Astrocyte (in vitro differentiated cells and primary cell): ENCODE measurements at regions not wholly inside any gene's neighbourhood (a gene's known extent, or its start where the extent isn't known, plus 50 kb on each side); places are given as distances from the start of the nearest gene placed in this dataset.

Source experiments
- DNase-seq: peaks from one replicate; pipeline ENCODE4 v3.0.0-alpha.2; 2010; ENCODE audit warnings: low read depth
- FAIRE-seq: peaks from 2 replicates; lab custom pipeline; 2011; peaks lifted over from hg19 to GRCh38; lab: Jason Lieb, UNC
- H2AFZ ChIP-seq: 2 replicates; pipeline ENCODE4 v1.6.0; 2012; ENCODE audit warnings: low read depth, low read length, inconsistent platforms
- H3K27ac ChIP-seq: 2 replicates; pipeline ENCODE4 v1.5.1; 2011; ENCODE audit warnings: low read depth, low read length, inconsistent platforms
- H3K27me3 ChIP-seq: 2 replicates; pipeline ENCODE4 v1.6.0; 2011; ENCODE audit warnings: low read length, inconsistent platforms; ENCODE audit not compliant: insufficient read depth
- H3K36me3 ChIP-seq: 2 replicates; pipeline ENCODE4 v1.5.1; 2011; ENCODE audit warnings: low read length, inconsistent platforms; ENCODE audit not compliant: insufficient read depth
- H3K4me1 ChIP-seq: 2 replicates; pipeline ENCODE4 v1.5.1; 2011; ENCODE audit warnings: low read length, inconsistent platforms; ENCODE audit not compliant: insufficient read depth
- H3K4me2 ChIP-seq: 2 replicates; pipeline ENCODE4 v1.6.0; 2012; ENCODE audit warnings: low read length, inconsistent platforms
- H3K4me3 ChIP-seq: 2 replicates; pipeline ENCODE4 v1.5.1; 2011; ENCODE audit warnings: low read depth, mild to moderate bottlenecking, low read length, inconsistent platforms; ENCODE audit not compliant: insufficient read depth
- H3K79me2 ChIP-seq: 2 replicates; pipeline ENCODE4 v1.6.0; 2012; ENCODE audit warnings: mild to moderate bottlenecking, low read length, inconsistent platforms; ENCODE audit not compliant: insufficient read depth
- H3K9ac ChIP-seq: 2 replicates; pipeline ENCODE4 v1.6.0; 2012; ENCODE audit warnings: mild to moderate bottlenecking, low read length, inconsistent platforms
- H3K9me3 ChIP-seq: 2 replicates; pipeline ENCODE4 v1.5.1; 2012; ENCODE audit warnings: low read depth, mild to moderate bottlenecking, low read length, inconsistent platforms; ENCODE audit not compliant: insufficient read depth
- H4K20me1 ChIP-seq: 2 replicates; pipeline ENCODE4 v1.6.0; 2012; ENCODE audit warnings: low read length, inconsistent platforms; ENCODE audit not compliant: insufficient read depth
- H3K27ac Mint-ChIP-seq: one replicate; pipeline ENCODE4 v1.8.0; 2021; ENCODE audit warnings: mild to moderate bottlenecking, mixed read lengths; ENCODE audit not compliant: unreplicated experiment
- H3K27me3 Mint-ChIP-seq: one replicate; pipeline ENCODE4 v1.8.0; 2021; ENCODE audit warnings: low read depth, mixed read lengths; ENCODE audit not compliant: unreplicated experiment
- H3K36me3 Mint-ChIP-seq: one replicate; pipeline ENCODE4 v1.8.0; 2021; ENCODE audit warnings: low read depth, mixed read lengths; ENCODE audit not compliant: unreplicated experiment
- H3K4me1 Mint-ChIP-seq: one replicate; pipeline ENCODE4 v1.8.0; 2021; ENCODE audit warnings: low read depth, mixed read lengths; ENCODE audit not compliant: unreplicated experiment
- H3K4me3 Mint-ChIP-seq: one replicate; pipeline ENCODE4 v1.8.0; 2021; ENCODE audit warnings: mild to moderate bottlenecking, moderate library complexity, mixed read lengths; ENCODE audit not compliant: unreplicated experiment
- H3K9me3 Mint-ChIP-seq: one replicate; pipeline ENCODE4 v1.8.0; 2021; ENCODE audit warnings: mild to moderate bottlenecking, mixed read lengths; ENCODE audit not compliant: unreplicated experiment
- EZH2 ChIP-seq: IDR thresholded peaks from 2 replicates; pipeline ENCODE4 v1.6.1; 2012; ENCODE audit warnings: mild to moderate bottlenecking, low read length, inconsistent platforms; ENCODE audit not compliant: insufficient read depth
- TF ChIP-seq, protein P1 (sequence below): IDR thresholded peaks from 2 replicates; pipeline ENCODE4 v1.5.1; 2011; ENCODE audit warnings: low read depth, mild to moderate bottlenecking, inconsistent platforms, low read length, moderate library complexity; ENCODE audit not compliant: insufficient read depth

DNA sequence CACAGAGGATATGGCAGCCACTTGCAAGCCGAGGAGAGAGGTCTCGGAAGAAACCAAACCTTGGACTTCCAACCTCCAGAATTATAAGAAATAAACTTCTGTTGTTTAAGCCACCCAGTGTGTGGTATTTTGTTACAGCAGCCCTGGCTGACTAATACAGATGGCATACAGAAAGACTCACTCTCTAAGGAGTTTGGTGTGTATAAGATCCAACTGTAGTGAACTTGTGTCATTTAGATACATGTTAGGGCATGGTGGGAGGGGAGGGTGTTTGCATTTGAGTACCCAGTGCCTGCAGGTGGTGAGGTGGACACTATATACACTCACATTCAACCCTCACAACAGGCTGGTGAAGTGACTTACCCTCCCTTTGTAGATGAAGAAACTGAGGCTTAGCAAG is 233.2 kb upstream of the KLF3 start:
- H3K4me1 ChIP-seq: no peaks in the 10 kb centered on the region
- no peak overlapping the region for H3K4me2 ChIP-seq
- no peak overlapping the region for H3K27ac ChIP-seq
- TF ChIP-seq EZH2: no peak
- TF ChIP-seq, protein P1, sequence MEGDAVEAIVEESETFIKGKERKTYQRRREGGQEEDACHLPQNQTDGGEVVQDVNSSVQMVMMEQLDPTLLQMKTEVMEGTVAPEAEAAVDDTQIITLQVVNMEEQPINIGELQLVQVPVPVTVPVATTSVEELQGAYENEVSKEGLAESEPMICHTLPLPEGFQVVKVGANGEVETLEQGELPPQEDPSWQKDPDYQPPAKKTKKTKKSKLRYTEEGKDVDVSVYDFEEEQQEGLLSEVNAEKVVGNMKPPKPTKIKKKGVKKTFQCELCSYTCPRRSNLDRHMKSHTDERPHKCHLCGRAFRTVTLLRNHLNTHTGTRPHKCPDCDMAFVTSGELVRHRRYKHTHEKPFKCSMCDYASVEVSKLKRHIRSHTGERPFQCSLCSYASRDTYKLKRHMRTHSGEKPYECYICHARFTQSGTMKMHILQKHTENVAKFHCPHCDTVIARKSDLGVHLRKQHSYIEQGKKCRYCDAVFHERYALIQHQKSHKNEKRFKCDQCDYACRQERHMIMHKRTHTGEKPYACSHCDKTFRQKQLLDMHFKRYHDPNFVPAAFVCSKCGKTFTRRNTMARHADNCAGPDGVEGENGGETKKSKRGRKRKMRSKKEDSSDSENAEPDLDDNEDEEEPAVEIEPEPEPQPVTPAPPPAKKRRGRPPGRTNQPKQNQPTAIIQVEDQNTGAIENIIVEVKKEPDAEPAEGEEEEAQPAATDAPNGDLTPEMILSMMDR: no peak
- peaks cover 10% of the 10 kb centered on the region for H3K9me3 Mint-ChIP-seq
- H3K4me3 Mint-ChIP-seq: no peak overlapping the region
- H4K20me1 ChIP-seq: no peaks in the 10 kb centered on the region
- H3K27ac Mint-ChIP-seq: no peak overlapping the region
- FAIRE-seq: no peak
- no peaks in the 10 kb centered on the region for H3K36me3 ChIP-seq
- no peaks in the 10 kb centered on the region for H3K36me3 Mint-ChIP-seq
- no peak overlapping the region for H3K4me3 ChIP-seq
- no peak overlapping the region for H2AFZ ChIP-seq
- DNase-seq: no peak
- no peaks in the 10 kb centered on the region for H3K79me2 ChIP-seq
- no peak overlapping the region for H3K9ac ChIP-seq
- peaks cover 1% of the 10 kb centered on the region for H3K27me3 Mint-ChIP-seq
- H3K9me3 ChIP-seq: no peaks in the 10 kb centered on the region
- H3K4me1 Mint-ChIP-seq: no peaks in the 10 kb centered on the region
- H3K27me3 ChIP-seq: peaks cover 2% of the 10 kb centered on the region

DNA sequence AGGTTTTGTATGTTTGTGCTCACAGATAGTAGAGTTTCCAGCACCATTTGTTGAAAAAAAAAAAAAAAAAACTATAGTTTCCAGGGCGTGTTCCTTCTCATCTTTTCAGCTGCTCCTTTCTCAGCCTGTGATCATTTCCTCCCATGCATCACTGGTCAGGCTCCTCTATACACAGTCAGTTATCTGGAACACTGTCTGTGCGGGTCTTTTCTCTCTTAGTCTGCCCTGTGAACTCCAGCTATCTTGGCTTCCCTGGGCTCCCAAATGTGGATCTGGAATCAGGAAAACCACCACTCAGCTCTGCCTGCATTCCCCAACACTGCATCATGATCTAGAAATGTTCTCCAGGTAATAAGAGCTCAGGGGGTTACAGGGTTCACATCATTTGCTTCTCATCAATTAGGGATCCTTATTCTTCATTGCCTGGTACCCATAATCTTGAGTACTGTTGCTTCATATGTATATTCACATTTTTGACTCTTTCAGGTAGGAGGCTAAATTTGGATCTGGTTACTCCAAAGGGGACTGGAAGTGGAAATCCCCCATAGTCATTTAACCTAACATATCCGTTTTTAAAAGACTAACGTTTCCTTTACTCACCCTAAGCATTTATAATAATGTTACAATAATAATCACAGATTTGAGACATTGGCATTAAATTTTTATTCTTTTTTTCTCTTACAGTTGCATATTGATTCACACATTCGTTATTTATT is 221.8 kb upstream of the KLF3 start:
- Histone ChIP-seq H3K4me3 (no peak overlapping the region), H3K9me3 (no peaks in the 10 kb centered on the region), H3K27ac (no peak overlapping the region), H3K79me2 (no peaks in the 10 kb centered on the region), H3K4me2 (no peak overlapping the region), H2AFZ (no peak overlapping the region), H3K4me1 (no peaks in the 10 kb centered on the region), H4K20me1 (no peaks in the 10 kb centered on the region), H3K9ac (no peak overlapping the region), H3K27me3 (no peaks in the 10 kb centered on the region), H3K36me3 (no peaks in the 10 kb centered on the region)
- no peaks in the 10 kb centered on the region for H3K4me1 Mint-ChIP-seq
- no peak overlapping the region for H3K27ac Mint-ChIP-seq
- H3K27me3 Mint-ChIP-seq: peaks cover 3% of the 10 kb centered on the region
- no peak for DNase-seq
- H3K36me3 Mint-ChIP-seq: peaks cover 5% of the 10 kb centered on the region
- H3K9me3 Mint-ChIP-seq: peaks cover 13% of the 10 kb centered on the region
- no peak for FAIRE-seq
- TF ChIP-seq, protein P1: no peak
- no peak for TF ChIP-seq EZH2
- H3K4me3 Mint-ChIP-seq: no peak overlapping the region

DNA sequence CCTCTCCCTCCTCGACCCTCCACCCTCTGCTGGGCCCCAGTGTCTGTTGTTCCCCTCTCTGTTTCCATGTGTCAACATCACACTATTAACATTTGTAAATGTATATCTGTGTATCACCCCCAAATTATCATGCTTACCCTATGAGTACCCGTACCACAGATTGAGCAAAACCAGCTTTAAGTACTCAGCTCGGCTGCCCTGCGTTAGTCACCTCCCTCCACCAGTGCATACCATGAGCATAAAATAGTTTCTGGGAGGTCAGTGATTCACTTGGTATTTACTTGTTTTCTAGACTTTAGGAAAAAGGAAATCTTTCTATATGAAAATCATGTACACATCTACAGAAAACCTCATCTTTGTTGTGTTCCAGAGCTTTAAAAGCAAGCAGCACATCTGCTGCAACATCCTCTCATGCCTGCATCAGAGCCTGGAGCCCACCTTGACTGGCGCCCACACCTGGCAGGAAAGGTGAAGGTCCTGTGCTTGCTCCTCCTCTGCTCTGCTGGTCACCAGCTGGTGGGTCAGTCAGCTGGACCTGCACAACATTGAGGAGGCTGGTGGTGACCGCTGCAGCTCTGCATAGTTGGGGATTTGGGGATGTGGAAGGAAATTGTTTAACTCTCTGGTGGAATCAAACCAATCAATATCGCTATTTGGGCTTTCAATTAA is 214.4 kb upstream of the KLF3 start:
- no peak overlapping the region for H3K4me3 ChIP-seq
- peaks cover 2% of the 10 kb centered on the region for H3K27me3 Mint-ChIP-seq
- H3K4me3 Mint-ChIP-seq: no peak overlapping the region
- no peaks in the 10 kb centered on the region for H3K4me1 Mint-ChIP-seq
- H3K9me3 Mint-ChIP-seq: peaks cover 19% of the 10 kb centered on the region
- H3K36me3 ChIP-seq: no peaks in the 10 kb centered on the region
- H2AFZ ChIP-seq: no peak overlapping the region
- H3K36me3 Mint-ChIP-seq: peaks cover 7% of the 10 kb centered on the region
- H3K4me2 ChIP-seq: no peak overlapping the region
- DNase-seq (peak; percentile 16), FAIRE-seq (no peak)
- H3K9ac ChIP-seq: no peak overlapping the region
- no peaks in the 10 kb centered on the region for H3K79me2 ChIP-seq
- H3K27ac ChIP-seq: no peak overlapping the region
- TF ChIP-seq, protein P1: no peak
- TF ChIP-seq EZH2: no peak
- H3K4me1 ChIP-seq: no peaks in the 10 kb centered on the region
- H3K27me3 ChIP-seq: no peaks in the 10 kb centered on the region
- no peaks in the 10 kb centered on the region for H4K20me1 ChIP-seq
- no peaks in the 10 kb centered on the region for H3K9me3 ChIP-seq
- H3K27ac Mint-ChIP-seq: no peak overlapping the region
